ENCODE measurements at regions not wholly inside any gene's neighbourhood (a gene's known extent, or its start where the extent isn't known, plus 50 kb on each side); places are given as distances from the start of the nearest gene placed in this dataset.
A peak's percentile ranks its signal among the peaks of the same experiment; 100 is the strongest.

DNA sequence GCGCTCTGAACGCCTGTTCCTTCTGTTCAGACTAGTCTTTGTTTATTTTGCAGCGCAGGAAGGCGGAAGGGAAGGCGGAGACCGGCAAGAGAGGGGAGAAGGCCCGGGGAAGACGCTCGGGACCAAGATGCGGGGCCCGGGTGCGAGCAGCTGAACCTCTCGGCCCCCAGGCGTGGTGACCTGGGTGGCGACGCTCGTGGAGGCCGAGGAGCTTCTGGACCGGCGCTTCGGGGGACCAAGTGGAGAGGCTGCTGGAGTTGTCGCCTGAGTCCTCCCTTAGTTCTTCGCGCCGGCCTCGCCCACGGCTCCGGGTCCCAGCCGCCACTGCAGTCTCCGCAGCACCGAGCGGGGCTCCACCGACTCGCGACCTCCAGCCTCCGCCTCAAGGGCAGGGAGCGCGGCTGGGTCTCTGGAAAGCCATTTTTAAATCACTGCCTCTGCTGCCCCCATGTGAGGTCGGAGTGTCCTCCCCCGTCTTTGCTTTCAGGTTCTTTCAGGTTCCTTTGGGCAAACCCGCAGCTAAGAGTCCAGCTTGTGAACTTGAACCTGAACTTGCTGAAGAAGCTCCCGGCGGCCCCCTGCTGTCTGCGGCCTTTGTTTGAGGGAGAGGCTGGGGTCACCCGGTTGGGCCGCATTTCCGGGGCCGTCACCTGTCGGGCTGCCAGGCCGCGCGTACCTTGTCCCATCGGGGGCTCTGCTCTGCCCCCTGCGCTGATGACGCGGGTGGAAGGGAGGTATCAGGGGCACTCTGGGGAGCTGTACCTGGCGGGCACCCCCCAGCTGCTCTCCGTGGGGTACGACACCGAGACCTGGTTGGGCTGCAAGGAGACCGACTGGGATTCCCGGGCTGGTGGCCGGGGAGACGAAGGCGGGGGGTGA is 136.0 kb downstream of the KIF20B start:
- peak; percentile 76 for ATAC-seq (ENCODE audit: low read depth)
- H3K4me3 ChIP-seq (ENCODE audit: control extremely low read depth in 1 of 5, extremely low read depth in 1 of 5, insufficient read depth in 1 of 5, low read depth in 2 of 5, low read length in 4 of 5): peak overlapping the region; percentile 42 to 87 (median 75)
- H3K27me3 ChIP-seq (replicated peaks in 1 of 4; ENCODE audit: control extremely low read depth in 1 of 4, control insufficient read depth in 3 of 4, insufficient read depth in 4 of 4, low read length in 3 of 4): no peaks in the 10 kb centered on the region
- peak overlapping the region; percentile 84 for H3K4me3 Mint-ChIP-seq
- peaks cover 23% of the 10 kb centered on the region for H3K4me1 Mint-ChIP-seq
- peak overlapping the region; percentile 56 to 74 for H3K27ac ChIP-seq (ENCODE audit: low read length in 2 of 2)
- no peak for TF ChIP-seq EZH2 (IDR thresholded peaks at IDR 0.05; ENCODE audit: borderline replicate concordance, insufficient read depth, low read depth, low read length, poor library complexity, severe bottlenecking)
- TF ChIP-seq, protein P1, sequence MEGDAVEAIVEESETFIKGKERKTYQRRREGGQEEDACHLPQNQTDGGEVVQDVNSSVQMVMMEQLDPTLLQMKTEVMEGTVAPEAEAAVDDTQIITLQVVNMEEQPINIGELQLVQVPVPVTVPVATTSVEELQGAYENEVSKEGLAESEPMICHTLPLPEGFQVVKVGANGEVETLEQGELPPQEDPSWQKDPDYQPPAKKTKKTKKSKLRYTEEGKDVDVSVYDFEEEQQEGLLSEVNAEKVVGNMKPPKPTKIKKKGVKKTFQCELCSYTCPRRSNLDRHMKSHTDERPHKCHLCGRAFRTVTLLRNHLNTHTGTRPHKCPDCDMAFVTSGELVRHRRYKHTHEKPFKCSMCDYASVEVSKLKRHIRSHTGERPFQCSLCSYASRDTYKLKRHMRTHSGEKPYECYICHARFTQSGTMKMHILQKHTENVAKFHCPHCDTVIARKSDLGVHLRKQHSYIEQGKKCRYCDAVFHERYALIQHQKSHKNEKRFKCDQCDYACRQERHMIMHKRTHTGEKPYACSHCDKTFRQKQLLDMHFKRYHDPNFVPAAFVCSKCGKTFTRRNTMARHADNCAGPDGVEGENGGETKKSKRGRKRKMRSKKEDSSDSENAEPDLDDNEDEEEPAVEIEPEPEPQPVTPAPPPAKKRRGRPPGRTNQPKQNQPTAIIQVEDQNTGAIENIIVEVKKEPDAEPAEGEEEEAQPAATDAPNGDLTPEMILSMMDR (IDR thresholded peaks at IDR 0.05): no peak
- CTCF ChIA-PET: no interaction called here
- peak overlapping the region; percentile 91 for H3K4me2 ChIP-seq (replicated peaks; ENCODE audit: low read depth, low read length, poor library complexity, severe bottlenecking)
- POLR2A ChIA-PET: interaction anchor here (0.7 to 1.6 kb wide), 2 partner anchors 12 to 138 kb away, joined by 3 read pairs; no protein-coding TSS in a partner anchor
- H4K20me1 ChIP-seq (ENCODE audit: control insufficient read depth, insufficient read depth, low read length, poor library complexity, severe bottlenecking): no peaks in the 10 kb centered on the region
- peaks cover 0 to 5% (median 0%) of the 10 kb centered on the region in 3 donors for H3K9me3 ChIP-seq (ENCODE audit: control extremely low read depth in 1 of 3, control insufficient read depth in 2 of 3, insufficient read depth in 1 of 3, low read length in 2 of 3)
- 6% methylated on average over 65 of the region's 65 CpGs for WGBS (ENCODE audit: insufficient coverage)
- peak overlapping the region; percentile 96 for H2AFZ ChIP-seq (ENCODE audit: insufficient read depth, low read depth, low read length, poor library complexity, severe bottlenecking)
- intact Hi-C loops (cut with micrococcal nuclease): loop anchor here (5.0 kb wide), 1 partner anchor 50 kb away; no protein-coding TSS in a partner anchor
- H3K9me3 Mint-ChIP-seq (ENCODE audit: insufficient read depth): peaks cover 3% of the 10 kb centered on the region
- peak overlapping the region; percentile 83 for H3K9ac ChIP-seq (ENCODE audit: low read length)
- H3K79me2 ChIP-seq (ENCODE audit: control insufficient read depth, insufficient read depth, low read length): no peaks in the 10 kb centered on the region
- peak; percentile 70 for DNase-seq
- H3K27ac Mint-ChIP-seq: peak overlapping the region; percentile 87
- H3K4me1 ChIP-seq (ENCODE audit: control insufficient read depth in 2 of 2, insufficient read depth in 2 of 2, low read length in 2 of 2): peaks cover 9 to 18% of the 10 kb centered on the region in 2 donors
- peaks cover 10% of the 10 kb centered on the region for H3K27me3 Mint-ChIP-seq
- no peaks in the 10 kb centered on the region for H3K36me3 ChIP-seq (replicated peaks in 1 of 2; ENCODE audit: control extremely low read depth in 1 of 2, control insufficient read depth in 1 of 2, extremely low read depth in 1 of 2, insufficient read depth in 2 of 2, low read length in 1 of 2)

Measured in B cell (primary cell).